CD8-positive, alpha-beta memory T cell (primary cell): ENCODE measurements at regions not wholly inside any gene's neighbourhood (a gene's known extent, or its start where the extent isn't known, plus 50 kb on each side); places are given as distances from the start of the nearest gene placed in this dataset.
A peak's percentile ranks its signal among the peaks of the same experiment; 100 is the strongest.
"Not testable (repeated sequence)": the region's sequence is repeated elsewhere in the genome, so short reads cannot be mapped to it uniquely, and the experiment has no call there.

Experiments
- CTCF ChIA-PET: fragments of 350-600 bp; sonication (Branson Sonifier 250); formaldehyde crosslinking; loops from one replicate; lab custom pipeline; 2021; ENCODE audit warnings: antibody characterized with exemption; lab: Charles Lee
- POLR2A ChIA-PET: fragments of 350-600 bp; sonication (Branson Sonifier 250); formaldehyde crosslinking; loops from one replicate; lab custom pipeline; 2021; ENCODE audit warnings: antibody characterized with exemption; lab: Charles Lee
- DNase-seq, 5 donors: peaks; one replicate each; pipeline versions ENCODE4 v3.0.0 to v3.0.0-alpha.2; 2020 to 2022; ENCODE audit warnings: mixed read lengths in 1 of 5
- H3K27ac ChIP-seq: one replicate; pipeline ENCODE4 v1.7.0; 2013; ENCODE audit warnings: low read depth, mild to moderate bottlenecking, low read length, moderate library complexity
- H3K27me3 ChIP-seq: 2 replicates; pipeline ENCODE4 v1.7.0; 2013; ENCODE audit warnings: low read length, mild to moderate bottlenecking; ENCODE audit not compliant: insufficient read depth, poor library complexity, severe bottlenecking
- H3K36me3 ChIP-seq: 2 replicates; pipeline ENCODE4 v1.7.0; 2013; ENCODE audit warnings: mild to moderate bottlenecking, low read length, moderate library complexity; ENCODE audit not compliant: insufficient read depth
- H3K4me1 ChIP-seq: 2 replicates; pipeline ENCODE4 v1.7.0; 2013; ENCODE audit warnings: mild to moderate bottlenecking, low read length, moderate library complexity; ENCODE audit not compliant: insufficient read depth
- H3K4me3 ChIP-seq: 2 replicates; pipeline ENCODE4 v1.7.0; 2013; ENCODE audit warnings: mild to moderate bottlenecking, low read length
- H3K9me3 ChIP-seq: 2 replicates; pipeline ENCODE4 v1.7.0; 2013; ENCODE audit warnings: mild to moderate bottlenecking, low read length
- H3K27ac Mint-ChIP-seq, 8 donors: one replicate each; pipeline ENCODE4 v1.8.0; 2020 to 2021; ENCODE audit warnings: mixed read lengths in 8 of 8, mild to moderate bottlenecking in 6 of 8, inconsistent platforms in 3 of 8, moderate library complexity in 3 of 8
- H3K27me3 Mint-ChIP-seq, 2 donors: one replicate each; pipeline ENCODE4 v1.8.0; 2020 to 2021; ENCODE audit warnings: mixed read lengths in 2 of 2, mild to moderate bottlenecking in 1 of 2, moderate library complexity in 1 of 2
- H3K36me3 Mint-ChIP-seq, 3 donors: one replicate each; pipeline ENCODE4 v1.8.0; 2020 to 2021; ENCODE audit warnings: mixed read lengths in 3 of 3, inconsistent platforms in 1 of 3, mild to moderate bottlenecking in 1 of 3
- H3K4me1 Mint-ChIP-seq, 3 donors: one replicate each; pipeline ENCODE4 v1.8.0; 2020 to 2021; ENCODE audit warnings: mixed read lengths in 3 of 3, inconsistent platforms in 1 of 3, mild to moderate bottlenecking in 1 of 3
- H3K4me3 Mint-ChIP-seq, 7 donors: one replicate each; pipeline ENCODE4 v1.8.0; 2020 to 2021; ENCODE audit warnings: mixed read lengths in 7 of 7, mild to moderate bottlenecking in 6 of 7, moderate library complexity in 4 of 7, inconsistent platforms in 2 of 7
- H3K9me3 Mint-ChIP-seq, 5 donors: one replicate each; pipeline ENCODE4 v1.8.0; 2020 to 2022; ENCODE audit warnings: mixed read lengths in 5 of 5, mild to moderate bottlenecking in 3 of 5, moderate library complexity in 2 of 5, inconsistent platforms in 1 of 5

GRCh38 chr4:9679704-9680478, 101.5 kb upstream of the DRD5 start:
- Mint-ChIP-seq H3K27me3 (peaks cover 3 to 8% of the 10 kb centered on the region in 2 donors), H3K36me3 (no peaks in the 10 kb centered on the region), H3K27ac (no peak overlapping the region), H3K4me1 (no peaks in the 10 kb centered on the region), H3K4me3 (no peak overlapping the region), H3K9me3 (no peaks in the 10 kb centered on the region)
- Histone ChIP-seq H3K27me3 (no peaks in the 10 kb centered on the region), H3K36me3 (no peaks in the 10 kb centered on the region), H3K9me3 (no peaks in the 10 kb centered on the region), H3K4me1 (no peaks in the 10 kb centered on the region), H3K27ac (no peak overlapping the region), H3K4me3 (no peak overlapping the region)
- ChIA-PET CTCF (no interaction called here), POLR2A (no interaction called here)
- DNase-seq = no peak

- POLR2A ChIA-PET, H3K4me3 ChIP-seq, H3K27ac Mint-ChIP-seq, H3K9me3 ChIP-seq, H3K27me3 Mint-ChIP-seq, H3K4me1 Mint-ChIP-seq, H3K27ac ChIP-seq, H3K9me3 Mint-ChIP-seq, H3K4me1 ChIP-seq, H3K36me3 Mint-ChIP-seq, H3K4me3 Mint-ChIP-seq, DNase-seq, H3K36me3 ChIP-seq, H3K27me3 ChIP-seq, CTCF ChIA-PET: not testable (repeated sequence)
Observed at GRCh38 chr4:9683174-9683573, 98.3 kb upstream of the DRD5 start.

DNA sequence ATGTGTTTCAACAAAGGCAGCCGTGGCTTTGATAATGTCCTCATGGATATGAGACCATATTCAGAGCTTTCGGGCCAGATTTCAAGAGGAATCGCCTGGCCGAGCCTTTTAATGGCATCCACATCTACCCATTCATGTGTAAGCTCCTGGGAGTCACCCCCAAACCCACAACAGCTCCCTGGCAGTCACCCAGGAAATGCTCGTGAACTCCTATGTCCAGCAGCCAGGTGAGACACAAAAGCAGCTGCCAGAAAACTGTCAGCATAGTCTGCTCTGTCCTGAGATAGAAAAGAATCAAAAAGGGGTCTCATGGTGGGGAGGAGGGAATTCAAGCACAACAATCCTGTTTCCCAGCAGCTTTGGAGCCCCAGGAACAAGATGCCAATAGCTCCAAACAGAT, 96.4 kb upstream of the DRD5 start:
- H3K36me3 ChIP-seq, H3K36me3 Mint-ChIP-seq, POLR2A ChIA-PET, H3K27ac ChIP-seq, H3K27ac Mint-ChIP-seq, H3K27me3 Mint-ChIP-seq, H3K4me3 ChIP-seq, CTCF ChIA-PET, H3K4me1 Mint-ChIP-seq, H3K4me3 Mint-ChIP-seq, H3K27me3 ChIP-seq, H3K9me3 Mint-ChIP-seq, H3K9me3 ChIP-seq, DNase-seq, H3K4me1 ChIP-seq: not testable (repeated sequence)

GRCh38 chr4:9685692-9686091, 95.7 kb upstream of the DRD5 start:
- no peak for DNase-seq
- POLR2A ChIA-PET = no interaction called here
- Mint-ChIP-seq H3K27ac (no peak overlapping the region), H3K9me3 (no peaks in the 10 kb centered on the region), H3K4me1 (peaks cover under 1 to 2% (median 2%) of the 10 kb centered on the region in 3 donors), H3K27me3 (peaks cover 6 to 9% of the 10 kb centered on the region in 2 donors), H3K36me3 (no peaks in the 10 kb centered on the region), H3K4me3 (no peak overlapping the region)
- no peaks in the 10 kb centered on the region for H3K27me3 ChIP-seq
- H3K4me1 ChIP-seq = no peaks in the 10 kb centered on the region
- CTCF ChIA-PET = no interaction called here
- H3K9me3 ChIP-seq = no peaks in the 10 kb centered on the region
- no peaks in the 10 kb centered on the region for H3K36me3 ChIP-seq
- no peak overlapping the region for H3K4me3 ChIP-seq
- no peak overlapping the region for H3K27ac ChIP-seq

GRCh38 chr4:9690636-9691237, 90.7 kb upstream of the DRD5 start:
- Mint-ChIP-seq H3K27ac (peak overlapping the region; percentile 59 to 96 (median 88)), H3K4me1 (peaks cover 13 to 25% (median 14%) of the 10 kb centered on the region in 3 donors), H3K4me3 (peak overlapping the region; percentile 75 to 94 (median 87))
- H3K27me3 ChIP-seq, H3K27ac ChIP-seq, H3K36me3 ChIP-seq, H3K27me3 Mint-ChIP-seq, H3K9me3 ChIP-seq, POLR2A ChIA-PET, H3K36me3 Mint-ChIP-seq, H3K9me3 Mint-ChIP-seq, H3K4me1 ChIP-seq: not testable (repeated sequence)
- CTCF ChIA-PET = interaction anchor here (0.6 to 1.2 kb wide), 2 partner anchors 158 to 771 kb away, joined by 3 read pairs; no protein-coding TSS in a partner anchor
- DNase-seq = peak in 1 of 5 donors; percentile 5
- peak overlapping the region; percentile 56 for H3K4me3 ChIP-seq

DNA sequence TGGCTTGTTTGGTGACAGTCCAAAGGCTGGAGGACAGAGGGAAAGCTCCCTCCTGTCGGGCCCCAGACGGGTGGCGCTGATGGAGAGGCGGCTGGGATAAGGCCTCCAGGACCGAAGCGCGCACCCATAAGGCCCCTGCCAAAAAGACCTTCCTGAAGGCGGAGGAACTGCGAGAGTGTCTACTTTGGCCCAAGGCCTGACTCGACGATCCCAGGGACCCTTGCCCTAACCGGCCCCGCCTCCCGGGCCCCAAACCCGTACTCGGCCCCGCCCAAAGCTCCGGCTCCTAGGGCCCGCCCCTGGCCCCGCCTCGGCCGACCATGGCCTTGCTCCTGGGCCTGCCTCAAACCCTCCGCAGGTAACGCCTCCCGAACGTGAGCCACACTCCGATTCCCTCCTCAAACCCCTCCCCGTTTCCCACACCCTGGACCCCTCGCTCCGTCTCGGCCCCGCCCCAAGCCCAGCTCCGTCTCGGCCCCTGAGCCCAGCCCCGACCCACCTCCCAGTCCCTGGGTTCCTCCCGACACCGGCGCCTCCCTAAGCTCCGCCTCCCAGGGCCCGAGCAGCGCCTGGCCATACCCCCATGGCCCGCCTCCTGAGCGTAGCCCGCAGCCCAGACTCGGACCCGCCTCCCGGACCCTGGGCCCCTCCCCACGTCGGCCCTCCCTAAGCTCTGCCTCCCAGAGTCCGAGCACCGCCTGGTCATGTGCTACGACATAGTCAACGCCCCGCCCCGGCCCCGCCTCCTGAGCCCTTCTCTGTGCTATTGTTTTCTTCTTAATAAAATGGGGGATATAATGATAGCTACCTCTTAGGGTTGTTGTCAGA, 90.0 kb upstream of the DRD5 start:
- peak overlapping the region; percentile 56 for H3K4me3 ChIP-seq
- no peaks in the 10 kb centered on the region for H3K36me3 Mint-ChIP-seq
- no peaks in the 10 kb centered on the region for H3K9me3 ChIP-seq
- no peaks in the 10 kb centered on the region for H3K27me3 ChIP-seq
- peaks cover 13 to 25% (median 14%) of the 10 kb centered on the region in 3 donors for H3K4me1 Mint-ChIP-seq
- H3K4me1 ChIP-seq = peaks cover 4% of the 10 kb centered on the region
- H3K27me3 Mint-ChIP-seq = peaks cover 0 to under 1% of the 10 kb centered on the region in 2 donors
- H3K4me3 Mint-ChIP-seq = peak overlapping the region; percentile 75 to 94 (median 87)
- DNase-seq = peak; percentile 83 to 93 (median 90)
- peak overlapping the region; percentile 43 for H3K27ac ChIP-seq
- H3K36me3 ChIP-seq = no peaks in the 10 kb centered on the region
- CTCF ChIA-PET = interaction anchor here (0.6 to 1.2 kb wide), 3 partner anchors 12 to 770 kb away, joined by 3 read pairs; no protein-coding TSS in a partner anchor
- peak overlapping the region; percentile 59 to 96 (median 90) for H3K27ac Mint-ChIP-seq
- POLR2A ChIA-PET = no interaction called here
- no peaks in the 10 kb centered on the region for H3K9me3 Mint-ChIP-seq

DNA sequence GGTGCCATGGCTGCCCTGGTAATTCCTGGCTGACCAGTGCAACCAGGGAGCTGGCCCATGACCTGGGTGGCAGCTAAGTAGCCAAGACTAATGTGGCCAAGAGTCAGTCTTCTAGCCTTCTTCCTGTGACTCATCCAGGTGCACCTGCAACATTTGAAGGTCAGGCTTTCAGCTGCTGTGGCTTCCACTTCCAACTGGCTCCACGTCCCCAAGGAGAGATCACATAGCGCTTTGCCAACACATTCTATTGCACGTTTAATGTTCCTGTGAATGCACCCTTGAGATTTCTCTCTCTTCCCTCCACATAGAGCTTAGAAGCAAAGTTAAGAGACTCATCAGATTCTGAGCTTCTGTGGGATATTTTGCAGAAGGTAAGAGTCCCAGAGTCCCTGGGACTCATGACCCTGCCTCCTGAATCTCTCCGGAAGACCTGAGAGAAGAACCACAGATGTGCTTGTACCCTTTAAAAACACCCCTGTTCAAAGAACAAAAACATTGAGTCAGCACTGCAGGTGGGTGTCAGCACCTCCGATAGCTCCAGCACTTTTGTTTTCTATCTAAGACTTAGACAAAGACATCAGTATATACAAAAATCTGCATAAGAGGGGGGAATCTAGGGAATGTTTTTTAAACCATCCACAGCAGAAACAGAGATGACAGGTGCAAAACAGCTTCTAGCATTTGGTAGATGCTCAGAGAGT, 88.5 kb upstream of the DRD5 start:
- DNase-seq, H3K27me3 ChIP-seq, H3K36me3 ChIP-seq, H3K4me1 ChIP-seq, H3K36me3 Mint-ChIP-seq, H3K27me3 Mint-ChIP-seq, H3K9me3 ChIP-seq, H3K27ac ChIP-seq, POLR2A ChIA-PET, H3K9me3 Mint-ChIP-seq, CTCF ChIA-PET, H3K4me3 ChIP-seq: not testable (repeated sequence)
- Mint-ChIP-seq H3K4me3 (peak overlapping the region in 2 of 7 donors; percentile 41 to 49), H3K27ac (peak overlapping the region; percentile 29 to 91 (median 72)), H3K4me1 (peaks cover 13 to 25% (median 14%) of the 10 kb centered on the region in 3 donors)
